ENCODE measurements at regions not wholly inside any gene's neighbourhood (a gene's known extent, or its start where the extent isn't known, plus 50 kb on each side); places are given as distances from the start of the nearest gene placed in this dataset.

GRCh38 chr7:17524746-17525145 lies 226.3 kb downstream of the AHR start:
- TF ChIP-seq CTCF (conservative IDR thresholded peaks at IDR 0.05; ENCODE audit: low read depth, low read length) (no peak), EZH2 (IDR thresholded peaks at IDR 0.05; ENCODE audit: low read length, unreplicated experiment) (no peak), EZH2phosphoT487 (IDR thresholded peaks at IDR 0.05; ENCODE audit: borderline replicate concordance, low read length) (no peak)

Data from PC-3 (cell line).